Panc1 (cell line): ENCODE measurements at regions not wholly inside any gene's neighbourhood (a gene's known extent, or its start where the extent isn't known, plus 50 kb on each side); places are given as distances from the start of the nearest gene placed in this dataset.

Source experiments
- ATAC-seq: fragments of 200-7000 bp; cut with Tn5 transposase; 2 replicates; pipeline ENCODE4 v1.9.1; 2020; ENCODE audit warnings: mild to moderate bottlenecking, moderate library complexity
- BruUV-seq: library from RNA; stranded (reverse); fragments of 400-500 nt; replicated peaks from 2 replicates; lab custom pipeline; 2021; lab: Mats Ljungman, UMichigan
- CTCF ChIA-PET: fragments of 300-600 bp; sonication (Branson Sonifier 250); formaldehyde crosslinking; loops from one replicate; lab custom pipeline; 2022; ENCODE audit warnings: antibody characterized with exemption; lab: Charles Lee
- POLR2A ChIA-PET: fragments of 300-600 bp; sonication (Branson Sonifier 250); formaldehyde crosslinking; loops from one replicate; lab custom pipeline; 2022; ENCODE audit warnings: antibody characterized with exemption; lab: Charles Lee
- DNase-seq: peaks from one replicate; pipeline ENCODE4 v3.0.0-alpha.2; 2010; ENCODE audit warnings: low read depth, low spot score
- H3K27ac ChIP-seq: 2 replicates; pipeline ENCODE4 v1.5.1; 2011; ENCODE audit warnings: mild to moderate bottlenecking, low read length, inconsistent platforms
- H3K27me3 ChIP-seq: fragments of 200-500 bp; sonication (Bioruptor generic); 2 replicates; pipeline ENCODE4 v1.6.0; 2014; ENCODE audit warnings: low read length, inconsistent platforms; ENCODE audit not compliant: control insufficient read depth, insufficient read depth
- H3K36me3 ChIP-seq: fragments of 200-500 bp; sonication (Bioruptor generic); 2 replicates; pipeline ENCODE4 v1.5.1; 2014; ENCODE audit warnings: inconsistent platforms, mild to moderate bottlenecking, low read length, moderate library complexity; ENCODE audit not compliant: control insufficient read depth, insufficient read depth
- H3K4me1 ChIP-seq: 2 replicates; pipeline ENCODE4 v1.5.1; 2011; ENCODE audit warnings: inconsistent platforms, mild to moderate bottlenecking, low read length, moderate library complexity; ENCODE audit not compliant: control insufficient read depth, insufficient read depth
- H3K4me3 ChIP-seq, 2 experiments: 2 replicates each; pipeline ENCODE4 v1.5.1; 2011 to 2012; ENCODE audit warnings: low read depth in 2 of 2, low read length in 2 of 2, mild to moderate bottlenecking in 2 of 2, inconsistent platforms in 1 of 2, moderate library complexity in 1 of 2
- H3K9me3 ChIP-seq: fragments of 200-500 bp; sonication (Bioruptor generic); 2 replicates; pipeline ENCODE4 v1.5.1; 2014; ENCODE audit warnings: low read depth, mild to moderate bottlenecking, inconsistent platforms, low read length, moderate library complexity; ENCODE audit not compliant: control insufficient read depth, insufficient read depth
- POLR2AphosphoS5 ChIP-seq: IDR thresholded peaks from 2 replicates; pipeline ENCODE4 v1.6.1; 2012; ENCODE audit warnings: mild to moderate bottlenecking, low read depth, low read length, moderate library complexity
- REST ChIP-seq, 2 experiments: IDR thresholded peaks; 2 replicates each; pipeline ENCODE4 v1.6.1; 2011 to 2012; ENCODE audit warnings: low read depth in 2 of 2, control low read depth in 1 of 2, low read length in 1 of 2, mild to moderate bottlenecking in 1 of 2, moderate library complexity in 1 of 2; ENCODE audit not compliant: insufficient read depth in 1 of 2
- SIN3A ChIP-seq: IDR thresholded peaks from 2 replicates; pipeline ENCODE4 v1.6.1; 2012; ENCODE audit warnings: low read depth, mild to moderate bottlenecking, low read length, moderate library complexity, borderline replicate concordance; ENCODE audit not compliant: insufficient read depth
- TCF7L2 ChIP-seq: IDR thresholded peaks from 2 replicates; pipeline ENCODE4 v1.6.1; 2011; ENCODE audit warnings: mild to moderate bottlenecking, low read depth, low read length, inconsistent platforms
- in situ Hi-C: cut with HindIII; loops from 2 replicates; pipeline ENCODE4 v1.10.0; 2016; ENCODE audit warnings: low sequenced_read_pairs, low pct_unique_long_range_greater_than_20kb
- intact Hi-C: fragments of 100-400 bp; cut with micrococcal nuclease; formaldehyde crosslinking; loops from one replicate; pipeline ENCODE4 v1.10.0; 2022; ENCODE audit not compliant: unreplicated experiment
- TF ChIP-seq, protein P1 (sequence below): fragments of 450-650 bp; IDR thresholded peaks from 2 replicates; pipeline ENCODE4 v1.5.1; 2017; ENCODE audit warnings: mild to moderate bottlenecking

DNA sequence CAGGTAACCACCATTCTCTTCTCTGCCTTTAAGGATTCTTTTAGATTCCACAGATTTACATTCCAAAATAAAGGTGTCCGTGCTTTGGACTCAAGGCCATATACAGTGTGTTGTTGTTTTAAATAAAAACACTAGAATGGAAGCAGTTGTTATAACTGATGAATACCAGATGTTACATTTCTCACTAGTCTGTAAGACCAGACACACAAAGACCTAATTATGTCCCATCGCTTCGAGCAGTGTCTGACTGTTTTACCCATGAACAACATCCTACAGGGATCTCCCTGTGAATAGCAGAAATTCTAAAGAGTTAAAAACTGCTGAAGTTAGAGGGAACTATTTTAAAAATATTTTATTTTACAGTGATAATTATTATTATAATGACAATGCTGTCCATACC is 574.7 kb upstream of the ZP4 start:
- DNase-seq (no peak), ATAC-seq (no peak)
- Histone ChIP-seq H3K36me3 (no peaks in the 10 kb centered on the region), H3K4me1 (no peaks in the 10 kb centered on the region), H3K27me3 (no peaks in the 10 kb centered on the region), H3K9me3 (no peaks in the 10 kb centered on the region), H3K4me3 (no peak overlapping the region), H3K27ac (no peak overlapping the region)
- no peak for TF ChIP-seq REST (IDR thresholded peaks at IDR 0.05; ENCODE audit: insufficient read depth in 1 of 2, low read depth in 2 of 2, low read length in 1 of 2)
- intact Hi-C loops (no loop called here), in situ Hi-C loops (no loop called here)
- CTCF ChIA-PET: no interaction called here
- POLR2A ChIA-PET: no interaction called here
- BruUV-seq: no TSS peak

GRCh38 chr1:238458899-238459298 is 568.2 kb upstream of the ZP4 start:
- Histone ChIP-seq H3K27me3 (no peaks in the 10 kb centered on the region), H3K4me3 (no peak overlapping the region), H3K27ac (no peak overlapping the region), H3K9me3 (no peaks in the 10 kb centered on the region), H3K36me3 (no peaks in the 10 kb centered on the region), H3K4me1 (no peaks in the 10 kb centered on the region)
- POLR2A ChIA-PET: no interaction called here
- intact Hi-C loops: no loop called here
- in situ Hi-C loops: no loop called here
- CTCF ChIA-PET: no interaction called here
- TF ChIP-seq REST (IDR thresholded peaks at IDR 0.05; ENCODE audit: insufficient read depth in 1 of 2, low read depth in 2 of 2, low read length in 1 of 2): no peak
- TF ChIP-seq SIN3A: no peak
- TF ChIP-seq, protein P1, sequence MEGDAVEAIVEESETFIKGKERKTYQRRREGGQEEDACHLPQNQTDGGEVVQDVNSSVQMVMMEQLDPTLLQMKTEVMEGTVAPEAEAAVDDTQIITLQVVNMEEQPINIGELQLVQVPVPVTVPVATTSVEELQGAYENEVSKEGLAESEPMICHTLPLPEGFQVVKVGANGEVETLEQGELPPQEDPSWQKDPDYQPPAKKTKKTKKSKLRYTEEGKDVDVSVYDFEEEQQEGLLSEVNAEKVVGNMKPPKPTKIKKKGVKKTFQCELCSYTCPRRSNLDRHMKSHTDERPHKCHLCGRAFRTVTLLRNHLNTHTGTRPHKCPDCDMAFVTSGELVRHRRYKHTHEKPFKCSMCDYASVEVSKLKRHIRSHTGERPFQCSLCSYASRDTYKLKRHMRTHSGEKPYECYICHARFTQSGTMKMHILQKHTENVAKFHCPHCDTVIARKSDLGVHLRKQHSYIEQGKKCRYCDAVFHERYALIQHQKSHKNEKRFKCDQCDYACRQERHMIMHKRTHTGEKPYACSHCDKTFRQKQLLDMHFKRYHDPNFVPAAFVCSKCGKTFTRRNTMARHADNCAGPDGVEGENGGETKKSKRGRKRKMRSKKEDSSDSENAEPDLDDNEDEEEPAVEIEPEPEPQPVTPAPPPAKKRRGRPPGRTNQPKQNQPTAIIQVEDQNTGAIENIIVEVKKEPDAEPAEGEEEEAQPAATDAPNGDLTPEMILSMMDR: no peak
- no peak for TF ChIP-seq POLR2AphosphoS5
- no peak for TF ChIP-seq TCF7L2
- no TSS peak for BruUV-seq
- no peak for ATAC-seq
- no peak for DNase-seq
